IPS-NIHi7 (cell line): ENCODE measurements at regions not wholly inside any gene's neighbourhood (a gene's known extent, or its start where the extent isn't known, plus 50 kb on each side); places are given as distances from the start of the nearest gene placed in this dataset.

Experiments used
- DNase-seq: peaks from one replicate; pipeline ENCODE4 v3.0.0; 2012; ENCODE audit warnings: mixed read lengths; ENCODE audit errors: extremely low spot score

- DNase-seq, result no peak
These were observed 72.8 kb upstream of the RARB start for GRCh38 chr3:25355034-25355885.

- no peak for DNase-seq
These were observed 72.1 kb upstream of the RARB start for GRCh38 chr3:25355998-25356397.

- no peak for DNase-seq
These were observed 65.9 kb upstream of the RARB start for GRCh38 chr3:25362118-25362517.

GRCh38 chr3:25365636-25366035 is 62.4 kb upstream of the RARB start:
- DNase-seq, result no peak

- no peak for DNase-seq
These were observed 61.0 kb upstream of the RARB start for GRCh38 chr3:25367025-25367424.

DNA sequence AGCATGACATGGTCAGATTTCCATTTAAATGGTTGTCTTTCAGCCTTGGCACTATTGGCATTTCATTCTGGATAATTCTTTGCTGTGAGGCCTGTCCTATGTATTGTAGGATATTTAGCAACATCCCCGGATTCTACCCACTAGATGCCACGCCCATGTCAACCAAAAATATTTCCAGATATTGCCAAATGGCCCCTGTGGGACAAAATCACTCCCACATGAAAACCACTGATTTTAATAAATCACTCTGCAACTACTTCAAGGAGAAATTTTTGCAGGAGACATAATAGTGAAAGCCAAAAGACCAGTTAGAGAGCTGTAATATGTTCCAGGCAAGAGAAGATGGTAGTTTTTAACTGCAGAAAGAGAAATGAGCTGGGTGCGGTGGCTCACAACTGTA is 55.9 kb upstream of the RARB start:
- no peak for DNase-seq

DNA sequence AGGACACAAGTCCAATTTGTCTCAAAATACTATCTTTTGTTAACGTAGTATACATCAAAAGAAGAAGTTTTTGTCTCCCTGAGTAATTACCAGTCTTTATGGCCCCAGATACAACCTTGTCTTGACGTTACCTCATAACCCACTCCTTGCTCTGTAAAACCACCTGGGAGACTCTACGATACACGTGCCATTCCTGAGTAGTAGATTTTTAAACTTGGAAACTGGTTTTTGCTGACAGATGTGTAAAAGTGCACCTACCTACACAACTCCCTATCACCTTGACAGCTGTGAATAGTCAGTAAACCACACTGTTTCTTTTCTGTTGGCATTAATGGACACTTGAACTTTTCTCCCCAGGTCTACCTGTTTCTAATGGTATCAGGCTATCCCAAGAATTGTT is 51.7 kb upstream of the RARB start:
- no peak for DNase-seq

DNA sequence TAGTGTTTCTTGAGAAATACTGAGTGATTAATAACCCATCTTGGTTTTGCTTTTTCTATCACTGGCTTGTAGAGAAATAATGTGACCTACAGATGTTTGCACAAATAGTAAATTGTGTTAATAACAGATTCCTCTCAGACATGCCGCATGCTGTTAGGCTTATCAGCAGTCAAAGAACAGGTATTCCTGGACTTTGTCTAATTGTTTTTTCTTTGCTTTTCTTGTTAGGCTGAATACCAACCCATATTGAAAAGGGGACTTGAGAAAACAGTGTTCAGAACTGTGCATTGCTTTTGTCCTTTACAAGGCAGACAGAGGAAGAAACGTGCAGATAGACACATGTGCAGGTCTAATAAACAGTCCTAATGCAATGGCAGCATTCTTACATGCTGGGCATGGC is 51.0 kb upstream of the RARB start:
- DNase-seq, result no peak
